SJCRH30 (cell line): ENCODE measurements at regions not wholly inside any gene's neighbourhood (a gene's known extent, or its start where the extent isn't known, plus 50 kb on each side); places are given as distances from the start of the nearest gene placed in this dataset.

ENCODE experiments used
- DNase-seq, 2 experiments: peaks; one replicate each; pipeline ENCODE4 v3.0.0-alpha.2; 2015 to 2020
- H3K27ac ChIP-seq: fragments of 250-450 bp; sonication (Bioruptor Pico); 2 replicates; pipeline ENCODE4 v1.5.1; 2020; ENCODE audit warnings: mild to moderate bottlenecking, moderate library complexity
- H3K27me3 ChIP-seq: fragments of 250-450 bp; sonication (Bioruptor Pico); 2 replicates; pipeline ENCODE4 v1.5.1; 2020; ENCODE audit warnings: mild to moderate bottlenecking, moderate library complexity
- H3K36me3 ChIP-seq: fragments of 250-450 bp; sonication (Bioruptor Pico); 2 replicates; pipeline ENCODE4 v1.5.1; 2020; ENCODE audit warnings: mild to moderate bottlenecking, moderate library complexity
- H3K4me1 ChIP-seq: fragments of 250-450 bp; sonication (Bioruptor Pico); 2 replicates; pipeline ENCODE4 v1.5.1; 2020; ENCODE audit warnings: mild to moderate bottlenecking, moderate library complexity
- H3K4me3 ChIP-seq: fragments of 250-450 bp; sonication (Bioruptor Pico); 2 replicates; pipeline ENCODE4 v1.5.1; 2020; ENCODE audit warnings: mild to moderate bottlenecking, moderate library complexity
- H3K9me3 ChIP-seq: fragments of 250-450 bp; sonication (Bioruptor Pico); replicated peaks from 2 replicates; pipeline ENCODE4 v1.5.1; 2020; ENCODE audit warnings: mild to moderate bottlenecking, moderate library complexity

DNA sequence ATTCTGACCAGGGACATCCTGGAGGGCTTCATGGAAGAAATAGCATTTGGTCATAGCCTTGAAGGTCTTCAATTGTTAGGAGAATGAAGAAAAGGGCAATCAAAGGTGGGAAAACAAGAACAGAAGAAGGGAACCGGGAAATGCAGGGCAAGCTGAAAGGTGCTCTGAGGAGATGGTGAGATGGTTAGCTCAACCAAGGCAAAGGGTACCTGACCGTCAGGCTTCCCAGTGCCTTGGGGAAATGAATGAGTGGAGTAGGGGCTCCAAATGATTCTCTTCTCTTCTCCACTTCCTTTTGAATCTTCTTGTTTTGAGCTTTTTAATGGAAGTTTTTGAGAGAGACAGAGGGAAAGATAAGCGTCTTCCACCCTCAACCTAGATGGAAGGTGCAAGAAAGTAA, 155.6 kb upstream of the PWP1 start:
- Histone ChIP-seq H3K27me3 (no peaks in the 10 kb centered on the region), H3K9me3 (no peaks in the 10 kb centered on the region), H3K36me3 (no peaks in the 10 kb centered on the region), H3K4me1 (no peaks in the 10 kb centered on the region), H3K27ac (no peak overlapping the region), H3K4me3 (no peak overlapping the region)
- no peak for DNase-seq

DNA sequence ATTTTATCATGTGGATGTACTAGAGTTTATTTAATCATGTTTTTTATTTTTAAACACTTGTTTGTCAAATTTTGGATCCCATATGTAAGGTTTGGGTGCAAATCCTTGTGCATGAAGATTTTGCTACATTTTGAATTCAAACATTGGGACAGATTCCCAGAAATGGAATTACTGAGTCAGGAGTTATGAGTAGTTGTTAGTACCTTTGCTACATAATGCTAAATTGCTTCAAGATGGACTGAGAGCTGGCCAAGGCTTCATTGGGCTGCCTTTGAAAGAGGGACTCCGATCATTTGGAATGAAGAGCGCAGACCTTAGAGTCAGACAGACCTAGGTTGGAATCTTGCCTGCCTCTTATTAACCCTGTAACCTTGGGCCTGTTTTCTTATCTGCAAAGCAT, 154.9 kb upstream of the PWP1 start:
- H3K4me3 ChIP-seq: no peak overlapping the region
- H3K27me3 ChIP-seq: no peaks in the 10 kb centered on the region
- no peak for DNase-seq
- no peak overlapping the region for H3K27ac ChIP-seq
- H3K36me3 ChIP-seq: no peaks in the 10 kb centered on the region
- no peaks in the 10 kb centered on the region for H3K9me3 ChIP-seq
- no peaks in the 10 kb centered on the region for H3K4me1 ChIP-seq

DNA sequence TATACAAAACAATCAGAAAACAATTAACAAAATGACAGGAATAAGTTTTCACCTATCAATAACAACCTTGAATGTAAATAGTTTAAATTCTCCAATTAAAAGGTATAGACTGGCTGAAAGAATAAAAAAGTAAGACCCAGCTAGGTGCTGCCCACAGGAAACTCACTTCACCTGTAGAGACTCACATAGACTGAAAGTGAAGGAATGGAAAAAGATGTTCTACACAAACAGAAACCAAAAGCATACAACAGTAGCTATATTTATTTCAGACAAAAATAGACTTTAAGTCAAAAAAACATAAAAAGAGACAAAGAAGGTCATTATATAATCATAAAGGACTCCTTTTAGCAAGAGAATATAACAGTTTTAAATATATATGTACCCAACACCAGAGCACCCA, 152.4 kb upstream of the PWP1 start:
- H3K27ac ChIP-seq: no peak overlapping the region
- H3K36me3 ChIP-seq: no peaks in the 10 kb centered on the region
- no peaks in the 10 kb centered on the region for H3K4me1 ChIP-seq
- no peaks in the 10 kb centered on the region for H3K9me3 ChIP-seq
- no peak overlapping the region for H3K4me3 ChIP-seq
- no peak for DNase-seq
- H3K27me3 ChIP-seq: no peaks in the 10 kb centered on the region

DNA sequence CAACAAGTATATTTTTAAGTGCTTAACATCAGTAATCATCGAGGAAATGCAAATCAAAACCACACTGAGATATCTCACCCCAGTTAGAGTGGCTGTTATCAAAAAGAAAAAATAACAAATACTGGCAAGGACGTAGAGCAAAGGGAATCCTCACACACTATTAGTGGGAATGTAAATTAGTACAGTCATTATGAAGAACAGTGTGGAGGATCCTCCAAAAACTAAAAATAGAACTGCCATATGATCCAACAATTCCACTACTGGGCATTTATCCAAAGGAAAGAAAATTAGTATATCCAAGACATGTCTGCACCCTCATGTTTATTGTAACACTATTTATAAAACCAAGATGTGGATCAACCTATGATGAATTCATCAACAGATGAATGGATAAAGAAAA, 149.0 kb upstream of the PWP1 start:
- H3K4me1 ChIP-seq: no peaks in the 10 kb centered on the region
- H3K4me3 ChIP-seq: no peak overlapping the region
- H3K36me3 ChIP-seq: no peaks in the 10 kb centered on the region
- no peaks in the 10 kb centered on the region for H3K9me3 ChIP-seq
- H3K27ac ChIP-seq: no peak overlapping the region
- no peak for DNase-seq
- no peaks in the 10 kb centered on the region for H3K27me3 ChIP-seq

DNA sequence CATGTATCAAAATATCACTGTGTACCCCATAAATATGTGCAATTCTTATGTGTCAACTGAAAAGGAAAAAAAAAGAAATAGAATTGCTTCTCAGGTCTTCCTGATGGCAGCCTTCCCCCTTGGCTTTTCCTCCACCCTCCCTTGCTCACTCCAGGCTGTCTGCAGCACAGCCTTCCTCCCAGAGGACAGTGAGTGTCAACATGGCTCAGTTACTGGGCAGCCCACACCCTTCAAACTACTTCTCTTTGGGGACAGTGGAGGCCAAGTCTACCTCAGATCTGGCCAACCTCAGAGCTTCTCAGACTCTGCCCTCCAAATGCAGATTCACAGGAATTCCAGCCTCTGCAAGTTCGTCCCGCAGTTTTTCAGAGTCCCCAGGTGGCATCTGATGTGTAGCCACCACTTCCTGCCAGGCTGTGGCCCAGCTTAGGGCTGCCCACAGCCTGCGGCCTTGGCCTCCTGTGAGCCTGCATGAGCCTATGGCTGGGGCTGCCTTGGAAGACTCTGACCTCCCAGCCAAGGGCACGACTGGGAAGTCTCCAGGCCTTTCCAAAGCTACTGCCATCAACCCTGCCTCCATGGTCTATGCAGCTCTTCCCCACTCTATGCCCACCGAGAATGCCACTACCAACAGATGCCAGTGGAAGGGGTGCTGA, 148.0 kb upstream of the PWP1 start:
- H3K27ac ChIP-seq: no peak overlapping the region
- no peaks in the 10 kb centered on the region for H3K36me3 ChIP-seq
- DNase-seq: no peak
- no peaks in the 10 kb centered on the region for H3K27me3 ChIP-seq
- H3K4me1 ChIP-seq: no peaks in the 10 kb centered on the region
- H3K4me3 ChIP-seq: no peak overlapping the region
- no peaks in the 10 kb centered on the region for H3K9me3 ChIP-seq

DNA sequence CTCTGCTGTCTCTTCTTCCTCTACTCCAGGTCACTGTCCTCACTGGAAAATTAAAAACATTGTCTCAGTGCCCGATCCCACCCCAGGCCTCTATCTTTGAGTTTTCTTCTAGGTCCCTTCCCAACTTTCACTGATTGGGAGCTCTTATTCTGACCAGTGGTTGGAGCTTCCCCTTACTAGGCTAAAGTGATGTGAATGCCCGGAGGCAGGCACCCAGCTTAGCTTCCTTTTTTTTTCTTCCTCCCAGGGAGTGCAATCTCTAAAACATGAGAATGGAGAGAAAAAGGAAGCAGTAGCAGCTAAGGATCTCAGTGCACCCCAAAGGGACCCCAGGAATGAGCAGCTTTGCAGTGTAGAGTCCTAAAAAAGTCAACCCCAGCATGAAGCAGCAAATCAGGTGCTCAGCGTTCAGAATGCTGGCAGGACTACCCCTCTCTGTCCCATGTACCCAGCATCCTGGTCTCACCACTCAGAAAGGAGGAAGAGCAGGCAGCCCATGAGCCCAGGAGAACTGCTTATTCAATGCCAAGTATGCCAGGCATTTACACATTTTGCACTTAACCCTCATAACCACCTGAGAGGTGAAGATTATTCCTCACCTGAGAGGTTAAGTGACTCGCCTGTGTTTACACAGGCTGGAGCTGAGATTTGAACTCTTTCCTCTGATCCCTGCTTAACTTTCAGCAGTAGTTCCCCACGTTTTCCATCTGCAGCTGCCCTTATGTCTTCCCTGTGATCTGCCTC, 146.2 kb upstream of the PWP1 start:
- Histone ChIP-seq H3K4me1 (no peaks in the 10 kb centered on the region), H3K4me3 (no peak overlapping the region), H3K27ac (no peak overlapping the region), H3K9me3 (no peaks in the 10 kb centered on the region), H3K27me3 (no peaks in the 10 kb centered on the region), H3K36me3 (no peaks in the 10 kb centered on the region)
- DNase-seq: no peak

DNA sequence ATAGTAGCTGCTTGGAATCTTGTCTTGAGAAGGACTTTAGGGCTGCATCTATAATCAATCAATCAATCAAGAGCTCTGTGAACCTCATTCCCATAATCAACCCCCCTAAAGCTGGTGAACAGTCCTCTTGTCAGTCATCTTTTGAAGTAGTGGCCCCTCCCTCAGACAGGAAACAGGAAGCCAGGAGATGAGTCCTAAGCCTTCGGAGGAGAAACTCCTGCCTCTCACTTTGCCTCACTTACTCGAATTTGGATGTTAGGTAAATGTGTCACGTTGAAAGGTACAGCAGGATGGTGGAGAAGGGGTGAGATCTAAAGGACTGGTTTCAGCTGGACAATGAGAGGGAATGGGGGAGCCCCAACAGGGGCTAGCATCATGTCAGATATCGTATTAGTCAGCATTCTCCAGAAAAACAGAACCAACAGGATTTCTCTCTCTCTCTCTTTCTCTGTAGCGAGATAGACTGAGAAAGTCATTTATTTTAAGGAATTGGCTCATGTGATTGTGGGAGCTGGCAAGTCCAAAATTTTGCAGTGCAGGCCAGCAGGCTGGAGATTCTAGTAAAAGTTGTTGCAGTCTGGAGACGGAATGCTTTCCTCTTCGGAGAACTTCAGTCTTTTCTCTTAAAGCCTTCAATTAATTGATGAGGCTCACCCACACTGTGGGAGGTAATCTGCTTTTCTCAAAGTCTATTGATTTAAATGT, 144.4 kb upstream of the PWP1 start:
- DNase-seq: no peak
- no peak overlapping the region for H3K27ac ChIP-seq

DNA sequence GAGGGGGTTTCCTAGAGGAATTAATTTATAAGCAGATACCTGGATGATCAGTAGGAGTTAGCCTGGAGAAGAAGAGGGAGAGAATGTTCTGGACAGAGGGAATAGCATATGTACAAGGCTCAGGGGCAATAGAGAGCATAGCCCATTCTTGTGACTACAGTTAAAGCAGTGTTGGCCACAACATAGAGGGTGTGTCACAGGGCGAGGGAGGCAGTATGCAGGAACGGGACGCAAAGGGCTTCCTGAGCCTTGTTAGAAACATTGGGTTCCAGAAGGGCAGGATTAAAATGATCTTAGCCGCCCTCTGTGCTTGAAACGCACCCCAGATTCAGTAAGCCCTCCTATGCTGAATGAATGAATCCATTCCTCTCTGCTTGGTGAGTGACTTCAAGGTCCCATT, 142.2 kb upstream of the PWP1 start:
- H3K27me3 ChIP-seq: no peaks in the 10 kb centered on the region
- no peak overlapping the region for H3K4me3 ChIP-seq
- no peak for DNase-seq
- H3K27ac ChIP-seq: no peak overlapping the region
- H3K9me3 ChIP-seq: no peaks in the 10 kb centered on the region
- no peaks in the 10 kb centered on the region for H3K36me3 ChIP-seq
- no peaks in the 10 kb centered on the region for H3K4me1 ChIP-seq

More for the DNA sequence above, 144.4 kb upstream of the PWP1 start:
- H3K27me3 ChIP-seq: no peaks in the 10 kb centered on the region
- no peaks in the 10 kb centered on the region for H3K36me3 ChIP-seq
- H3K4me1 ChIP-seq: no peaks in the 10 kb centered on the region
- no peak overlapping the region for H3K4me3 ChIP-seq
- no peaks in the 10 kb centered on the region for H3K9me3 ChIP-seq

DNA sequence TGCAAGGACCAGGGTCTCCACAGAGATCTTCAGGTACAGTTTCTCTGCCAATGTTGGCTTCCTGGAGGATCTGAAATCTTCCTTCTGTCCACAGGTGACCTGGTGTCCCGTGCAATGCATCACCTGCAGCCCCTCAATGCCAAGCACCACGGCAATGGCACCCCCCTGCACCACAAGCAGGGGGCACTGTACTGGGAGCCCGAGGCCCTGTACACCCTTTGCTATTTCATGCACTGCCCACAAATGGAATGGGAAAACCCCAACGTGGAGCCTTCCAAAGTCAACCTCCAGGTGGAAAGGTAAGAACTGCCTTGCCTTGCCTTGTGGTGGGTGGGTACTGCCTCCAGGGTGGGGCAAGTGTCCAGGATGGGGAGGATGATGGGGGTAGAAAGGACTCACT, 141.8 kb upstream of the PWP1 start:
- DNase-seq: no peak
- Histone ChIP-seq H3K9me3 (no peaks in the 10 kb centered on the region), H3K27ac (no peak overlapping the region), H3K4me3 (no peak overlapping the region), H3K36me3 (no peaks in the 10 kb centered on the region), H3K27me3 (no peaks in the 10 kb centered on the region), H3K4me1 (no peaks in the 10 kb centered on the region)

DNA sequence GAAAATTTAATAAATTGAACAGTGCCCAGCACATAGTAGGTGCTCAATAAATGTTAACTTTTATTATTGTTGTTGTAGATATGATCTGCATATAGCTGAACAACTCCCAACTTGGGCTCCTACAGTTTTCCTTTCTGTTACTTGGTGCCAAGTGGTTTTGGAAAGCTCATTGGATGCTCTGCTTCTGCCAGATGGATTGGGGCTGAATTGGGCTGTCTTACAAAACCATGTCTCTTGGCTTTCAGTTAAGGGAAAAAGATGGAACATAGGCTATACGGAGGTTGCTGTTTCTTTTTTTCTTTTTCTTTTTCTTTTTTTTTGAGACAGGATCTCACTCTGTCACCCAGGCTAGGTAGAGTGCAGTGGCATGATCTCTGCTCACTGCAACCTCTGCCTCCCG, 140.7 kb upstream of the PWP1 start:
- Histone ChIP-seq H3K9me3 (no peaks in the 10 kb centered on the region), H3K27ac (no peak overlapping the region), H3K27me3 (no peaks in the 10 kb centered on the region), H3K4me1 (no peaks in the 10 kb centered on the region), H3K4me3 (no peak overlapping the region), H3K36me3 (no peaks in the 10 kb centered on the region)
- DNase-seq: no peak

DNA sequence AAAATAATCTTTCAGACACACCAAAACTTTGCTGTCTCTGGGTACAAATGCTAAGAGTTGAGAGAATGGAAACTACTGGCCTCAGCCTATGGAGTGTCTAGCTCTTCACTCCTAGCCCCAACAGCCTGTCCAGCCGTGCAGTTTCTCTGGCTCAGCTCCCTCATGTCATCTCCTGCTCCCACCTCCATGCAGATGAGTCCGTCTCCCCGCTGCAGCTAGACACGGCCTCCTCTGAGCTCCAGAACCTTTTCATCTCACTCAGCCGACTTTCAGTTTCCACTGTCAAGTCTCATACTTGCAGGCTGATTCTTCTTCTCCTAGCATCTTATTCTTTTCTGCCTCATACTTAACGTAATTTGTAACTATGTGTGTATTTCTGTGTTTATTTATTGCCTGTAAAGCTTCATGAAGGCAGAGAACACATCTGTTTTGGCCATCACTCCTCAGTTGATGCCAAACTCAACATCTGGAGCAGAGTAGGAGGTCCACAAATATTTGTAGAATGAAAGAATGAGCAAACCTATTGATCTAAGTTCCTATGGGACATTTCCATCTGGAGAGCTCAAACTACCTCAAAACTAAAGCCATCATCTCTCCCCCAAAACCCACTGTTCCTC, 139.8 kb upstream of the PWP1 start:
- no peak overlapping the region for H3K4me3 ChIP-seq
- no peaks in the 10 kb centered on the region for H3K4me1 ChIP-seq
- DNase-seq: no peak
- no peaks in the 10 kb centered on the region for H3K36me3 ChIP-seq
- no peak overlapping the region for H3K27ac ChIP-seq
- no peaks in the 10 kb centered on the region for H3K9me3 ChIP-seq
- no peaks in the 10 kb centered on the region for H3K27me3 ChIP-seq

DNA sequence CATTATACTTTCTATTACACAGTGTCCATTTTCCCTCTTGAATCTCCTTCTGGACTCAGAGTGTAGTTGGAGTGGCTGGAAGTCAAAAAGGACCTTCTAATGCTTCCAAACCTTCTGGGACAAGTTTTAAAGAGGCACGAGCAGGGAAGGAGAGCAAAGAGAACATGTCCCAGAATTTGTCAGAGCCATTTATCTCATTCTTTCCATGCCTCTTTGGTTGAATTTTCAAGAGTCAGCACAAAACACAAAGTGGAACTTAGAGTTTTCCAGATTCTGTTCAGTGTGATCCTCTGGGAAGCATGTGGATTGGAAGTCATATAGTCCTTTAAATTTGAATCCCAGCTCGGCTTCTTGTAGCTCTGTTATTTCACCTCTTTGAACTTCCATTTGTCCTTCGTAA, 138.2 kb upstream of the PWP1 start:
- DNase-seq: no peak

DNA sequence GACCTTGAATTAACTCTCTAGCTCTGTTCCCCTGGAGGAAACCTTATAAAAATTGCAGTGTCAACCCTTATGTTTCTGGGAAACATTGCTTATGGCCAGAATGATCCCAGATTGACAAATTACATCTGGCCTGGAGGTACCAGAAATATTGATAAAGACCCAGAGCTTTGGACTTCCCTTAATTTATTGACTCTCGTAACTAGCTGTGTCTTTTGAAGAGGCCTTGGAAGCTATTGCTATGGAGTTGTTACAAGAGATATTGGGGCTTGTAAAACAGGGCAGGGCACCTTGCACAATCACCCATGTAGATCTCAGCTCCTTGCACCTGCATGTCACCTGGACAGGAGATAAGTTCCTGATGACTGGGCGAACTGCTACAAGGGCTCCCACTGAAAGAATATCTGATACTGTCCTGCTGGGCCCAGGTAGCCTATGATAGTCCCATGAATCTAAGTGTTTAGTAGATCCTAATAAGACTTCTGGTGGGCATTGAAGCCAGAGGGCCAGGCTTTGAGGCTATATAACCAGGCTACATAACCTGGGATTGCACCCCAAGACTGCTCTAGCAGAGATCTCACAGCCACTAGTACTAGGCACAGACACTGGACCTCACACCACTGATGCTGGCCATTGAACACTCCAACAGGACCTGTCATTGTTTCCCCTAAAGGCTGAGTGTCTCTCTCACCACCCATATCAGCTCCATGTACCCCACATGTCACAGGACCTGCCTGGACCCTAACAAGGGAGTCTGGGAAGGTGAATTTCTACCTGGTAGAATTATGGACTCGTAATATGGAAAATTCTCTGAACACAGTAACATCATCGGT, 135.7 kb upstream of the PWP1 start:
- no peak overlapping the region for H3K27ac ChIP-seq
- H3K36me3 ChIP-seq: no peaks in the 10 kb centered on the region
- no peaks in the 10 kb centered on the region for H3K4me1 ChIP-seq
- H3K9me3 ChIP-seq: no peaks in the 10 kb centered on the region
- no peak overlapping the region for H3K4me3 ChIP-seq
- H3K27me3 ChIP-seq: no peaks in the 10 kb centered on the region
- no peak for DNase-seq

More for the DNA sequence above, 138.2 kb upstream of the PWP1 start:
- Histone ChIP-seq H3K27me3 (no peaks in the 10 kb centered on the region), H3K27ac (no peak overlapping the region), H3K9me3 (no peaks in the 10 kb centered on the region), H3K36me3 (no peaks in the 10 kb centered on the region), H3K4me3 (no peak overlapping the region), H3K4me1 (no peaks in the 10 kb centered on the region)

DNA sequence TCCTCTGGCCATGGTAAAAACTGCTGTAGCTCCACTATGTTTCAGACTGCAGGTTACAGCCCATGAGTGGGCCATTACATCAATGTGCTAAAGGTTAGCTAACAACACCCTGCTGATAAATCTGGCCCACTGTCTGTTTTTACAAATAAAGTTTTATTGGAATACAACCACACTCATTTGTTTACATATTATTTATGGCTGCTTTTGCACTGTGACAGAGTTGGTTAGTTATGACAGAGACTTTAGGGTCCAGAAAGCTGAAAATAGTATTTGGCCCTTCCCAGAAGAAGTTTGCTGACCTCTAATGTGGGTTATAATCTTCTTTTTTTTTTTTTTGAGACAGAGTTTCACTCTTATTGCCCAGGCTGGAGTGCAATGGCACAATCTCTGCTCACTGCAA, 134.2 kb upstream of the PWP1 start:
- H3K4me3 ChIP-seq: no peak overlapping the region
- H3K4me1 ChIP-seq: no peaks in the 10 kb centered on the region
- no peak overlapping the region for H3K27ac ChIP-seq
- DNase-seq: no peak
- H3K36me3 ChIP-seq: no peaks in the 10 kb centered on the region
- H3K27me3 ChIP-seq: no peaks in the 10 kb centered on the region
- H3K9me3 ChIP-seq: no peaks in the 10 kb centered on the region
